Tibial nerve (tissue), 3 donors: ENCODE measurements at regions not wholly inside any gene's neighbourhood (a gene's known extent, or its start where the extent isn't known, plus 50 kb on each side); places are given as distances from the start of the nearest gene placed in this dataset.

Experiments
- POLR2A ChIP-seq, 2 donors: fragments of 450-650 bp; IDR thresholded peaks; one replicate each; pipeline ENCODE4 v1.6.1; 2017; ENCODE audit warnings: antibody characterized with exemption in 2 of 2, mild to moderate bottlenecking in 2 of 2, moderate library complexity in 2 of 2
- TF ChIP-seq, protein P1 (sequence below), 5 experiments: fragments of 200-600 bp in 3 of 5; fragments of 450-650 bp in 2 of 5; sonication (generic) in 3 of 5; IDR thresholded peaks; one replicate each; pipeline ENCODE4 v1.5.1; 2016 to 2019; ENCODE audit warnings: antibody characterized with exemption in 5 of 5, mild to moderate bottlenecking in 3 of 5, moderate library complexity in 2 of 5

DNA sequence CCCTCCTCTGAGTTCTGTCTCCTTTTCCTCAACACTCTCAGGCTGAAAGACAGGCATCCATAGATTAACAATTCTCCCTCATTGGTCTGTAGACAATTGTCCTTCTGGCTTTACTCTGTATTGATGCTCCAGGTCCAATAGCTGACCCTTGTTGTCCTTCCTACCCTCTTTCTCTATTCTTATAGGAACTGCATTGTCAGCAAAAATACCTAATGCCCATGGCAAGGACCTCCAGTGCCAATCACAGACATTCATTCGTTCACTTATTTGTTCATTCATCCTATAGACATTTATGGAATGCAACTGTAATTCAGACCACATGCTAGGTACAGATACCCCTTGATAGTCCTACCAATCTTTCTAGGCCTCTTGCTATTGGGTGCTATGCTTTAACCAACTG is 69.8 kb upstream of the DTNA start:
- TF ChIP-seq, protein P1, sequence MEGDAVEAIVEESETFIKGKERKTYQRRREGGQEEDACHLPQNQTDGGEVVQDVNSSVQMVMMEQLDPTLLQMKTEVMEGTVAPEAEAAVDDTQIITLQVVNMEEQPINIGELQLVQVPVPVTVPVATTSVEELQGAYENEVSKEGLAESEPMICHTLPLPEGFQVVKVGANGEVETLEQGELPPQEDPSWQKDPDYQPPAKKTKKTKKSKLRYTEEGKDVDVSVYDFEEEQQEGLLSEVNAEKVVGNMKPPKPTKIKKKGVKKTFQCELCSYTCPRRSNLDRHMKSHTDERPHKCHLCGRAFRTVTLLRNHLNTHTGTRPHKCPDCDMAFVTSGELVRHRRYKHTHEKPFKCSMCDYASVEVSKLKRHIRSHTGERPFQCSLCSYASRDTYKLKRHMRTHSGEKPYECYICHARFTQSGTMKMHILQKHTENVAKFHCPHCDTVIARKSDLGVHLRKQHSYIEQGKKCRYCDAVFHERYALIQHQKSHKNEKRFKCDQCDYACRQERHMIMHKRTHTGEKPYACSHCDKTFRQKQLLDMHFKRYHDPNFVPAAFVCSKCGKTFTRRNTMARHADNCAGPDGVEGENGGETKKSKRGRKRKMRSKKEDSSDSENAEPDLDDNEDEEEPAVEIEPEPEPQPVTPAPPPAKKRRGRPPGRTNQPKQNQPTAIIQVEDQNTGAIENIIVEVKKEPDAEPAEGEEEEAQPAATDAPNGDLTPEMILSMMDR (IDR thresholded peaks at IDR 0.05): no peak
- no peak for TF ChIP-seq POLR2A (IDR thresholded peaks at IDR 0.05)
